ENCODE measurements at regions not wholly inside any gene's neighbourhood (a gene's known extent, or its start where the extent isn't known, plus 50 kb on each side); places are given as distances from the start of the nearest gene placed in this dataset.
"Not testable (repeated sequence)": the region's sequence is repeated elsewhere in the genome, so short reads cannot be mapped to it uniquely, and the experiment has no call there.

DNA sequence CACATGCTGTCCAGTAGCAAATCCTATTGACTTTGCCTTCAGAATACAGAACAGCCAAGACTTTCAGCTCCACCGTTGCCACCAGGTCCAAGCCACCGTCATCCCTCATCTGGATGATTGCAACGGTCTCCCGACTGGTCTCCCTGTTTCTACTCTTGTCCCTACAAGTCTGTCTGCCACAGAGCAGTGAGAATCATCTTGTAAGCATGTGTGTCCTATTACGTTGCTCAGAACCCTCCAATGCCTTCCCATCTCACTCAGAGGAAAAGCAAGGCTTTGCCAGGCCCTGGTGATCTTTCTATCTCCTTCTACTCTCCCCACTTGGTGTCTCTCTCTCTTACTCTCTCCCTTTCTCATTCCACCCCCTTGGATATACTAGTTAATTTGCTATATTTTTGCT lies 76.7 kb upstream of the GDNF start:
- no peaks in the 10 kb centered on the region for H3K9me2 ChIP-seq (ENCODE audit: low read depth, low read length)
- H3K27ac ChIP-seq (ENCODE audit: low read depth, low read length, poor library complexity, severe bottlenecking) = no peak overlapping the region
- H3F3A ChIP-seq (ENCODE audit: insufficient read depth, low read length) = no peaks in the 10 kb centered on the region
- no peaks in the 10 kb centered on the region for H3K4me1 ChIP-seq (ENCODE audit: insufficient read depth, low read length, severe bottlenecking)
- no peaks in the 10 kb centered on the region for H3K9me3 ChIP-seq (ENCODE audit: low read length)
- no peaks in the 10 kb centered on the region for H3K36me3 ChIP-seq (ENCODE audit: insufficient read depth, low read length)
- TF ChIP-seq EZH2 (IDR thresholded peaks at IDR 0.05; ENCODE audit: borderline replicate concordance, low read length) = no peak
- TF ChIP-seq CTCF (IDR thresholded peaks at IDR 0.05; ENCODE audit: low read length) = no peak
- no peaks in the 10 kb centered on the region for H4K20me1 ChIP-seq (ENCODE audit: insufficient read depth, low read length)
- H2AFZ ChIP-seq (ENCODE audit: low read length) = no peak overlapping the region
- no peaks in the 10 kb centered on the region for H3K27me3 ChIP-seq (ENCODE audit: insufficient read depth, low read length)
- no peaks in the 10 kb centered on the region for H3K79me2 ChIP-seq (ENCODE audit: insufficient read depth, low read length)
- H3K4me3 ChIP-seq (ENCODE audit: low read depth, low read length, poor library complexity, severe bottlenecking) = no peak overlapping the region
- H3K4me2 ChIP-seq (ENCODE audit: low read length) = no peak overlapping the region
- no peak overlapping the region for H3K9ac ChIP-seq (ENCODE audit: low read length)

- H3K27ac ChIP-seq (ENCODE audit: low read depth, low read length, poor library complexity, severe bottlenecking) = no peak overlapping the region
- no peaks in the 10 kb centered on the region for H4K20me1 ChIP-seq (ENCODE audit: insufficient read depth, low read length)
- no peak overlapping the region for H3K4me2 ChIP-seq (ENCODE audit: low read length)
- no peaks in the 10 kb centered on the region for H3K9me3 ChIP-seq (ENCODE audit: low read length)
- no peaks in the 10 kb centered on the region for H3K9me2 ChIP-seq (ENCODE audit: low read depth, low read length)
- no peaks in the 10 kb centered on the region for H3K79me2 ChIP-seq (ENCODE audit: insufficient read depth, low read length)
- H3K27me3 ChIP-seq (ENCODE audit: insufficient read depth, low read length) = 0 out of 2 replicates have a peak, but pooled peaks cover 5% of the 10 kb centered on the region
- H3K4me1 ChIP-seq (ENCODE audit: insufficient read depth, low read length, severe bottlenecking) = no peaks in the 10 kb centered on the region
- no peaks in the 10 kb centered on the region for H3F3A ChIP-seq (ENCODE audit: insufficient read depth, low read length)
- no peaks in the 10 kb centered on the region for H3K36me3 ChIP-seq (ENCODE audit: insufficient read depth, low read length)
- no peak overlapping the region for H2AFZ ChIP-seq (ENCODE audit: low read length)
- TF ChIP-seq EZH2 (IDR thresholded peaks at IDR 0.05; ENCODE audit: borderline replicate concordance, low read length) = no peak
- no peak for TF ChIP-seq CTCF (IDR thresholded peaks at IDR 0.05; ENCODE audit: low read length)
- H3K4me3 ChIP-seq (ENCODE audit: low read depth, low read length, poor library complexity, severe bottlenecking) = no peak overlapping the region
- no peak overlapping the region for H3K9ac ChIP-seq (ENCODE audit: low read length)
These were observed 75.4 kb upstream of the GDNF start for GRCh38 chr5:37915097-37915736.

GRCh38 chr5:37909610-37910266 lies 69.9 kb upstream of the GDNF start:
- H3K4me1 ChIP-seq (ENCODE audit: insufficient read depth, low read length, severe bottlenecking); H3K27me3 ChIP-seq (ENCODE audit: insufficient read depth, low read length); H3K4me2 ChIP-seq (ENCODE audit: low read length); H3K36me3 ChIP-seq (ENCODE audit: insufficient read depth, low read length); H3K4me3 ChIP-seq (ENCODE audit: low read depth, low read length, poor library complexity, severe bottlenecking); H3K27ac ChIP-seq (ENCODE audit: low read depth, low read length, poor library complexity, severe bottlenecking); H3K9ac ChIP-seq (ENCODE audit: low read length); H3K9me3 ChIP-seq (ENCODE audit: low read length); H2AFZ ChIP-seq (ENCODE audit: low read length); H4K20me1 ChIP-seq (ENCODE audit: insufficient read depth, low read length); H3K79me2 ChIP-seq (ENCODE audit: insufficient read depth, low read length); H3K9me2 ChIP-seq (ENCODE audit: low read depth, low read length); H3F3A ChIP-seq (ENCODE audit: insufficient read depth, low read length): not testable (repeated sequence)

- no peaks in the 10 kb centered on the region for H4K20me1 ChIP-seq (ENCODE audit: insufficient read depth, low read length)
- H3K27ac ChIP-seq (ENCODE audit: low read depth, low read length, poor library complexity, severe bottlenecking) = no peak overlapping the region
- TF ChIP-seq CTCF (IDR thresholded peaks at IDR 0.05; ENCODE audit: low read length) (no peak), EZH2 (IDR thresholded peaks at IDR 0.05; ENCODE audit: borderline replicate concordance, low read length) (no peak)
- H3K4me3 ChIP-seq (ENCODE audit: low read depth, low read length, poor library complexity, severe bottlenecking) = no peak overlapping the region
- H2AFZ ChIP-seq (ENCODE audit: low read length) = no peak overlapping the region
- H3F3A ChIP-seq (ENCODE audit: insufficient read depth, low read length) = no peaks in the 10 kb centered on the region
- H3K4me1 ChIP-seq (ENCODE audit: insufficient read depth, low read length, severe bottlenecking) = no peaks in the 10 kb centered on the region
- no peak overlapping the region for H3K9ac ChIP-seq (ENCODE audit: low read length)
- H3K27me3 ChIP-seq (ENCODE audit: insufficient read depth, low read length) = 0 out of 2 replicates have a peak, but pooled peaks cover 5% of the 10 kb centered on the region
- no peaks in the 10 kb centered on the region for H3K79me2 ChIP-seq (ENCODE audit: insufficient read depth, low read length)
- no peak overlapping the region for H3K4me2 ChIP-seq (ENCODE audit: low read length)
- no peaks in the 10 kb centered on the region for H3K9me2 ChIP-seq (ENCODE audit: low read depth, low read length)
- no peaks in the 10 kb centered on the region for H3K36me3 ChIP-seq (ENCODE audit: insufficient read depth, low read length)
- H3K9me3 ChIP-seq (ENCODE audit: low read length) = no peaks in the 10 kb centered on the region
These were observed 66.6 kb upstream of the GDNF start for GRCh38 chr5:37906416-37906815.
